Mucosa of descending colon (tissue), 3 donors: ENCODE measurements at regions not wholly inside any gene's neighbourhood (a gene's known extent, or its start where the extent isn't known, plus 50 kb on each side); places are given as distances from the start of the nearest gene placed in this dataset.

Experiments used
- ATAC-seq: fragments of 200-7000 bp; cut with Tn5 transposase; one replicate; pipeline ENCODE4 v1.9.1; 2020; ENCODE audit warnings: mild to moderate bottlenecking, moderate library complexity
- DNase-seq, 3 donors: peaks; one replicate each; pipeline ENCODE4 v3.0.0-alpha.2; 2020
- H3K36me3 ChIP-seq: fragments of 200-600 bp; one replicate; pipeline ENCODE4 v1.8.0; 2021; ENCODE audit warnings: low read depth, mild to moderate bottlenecking
- H3K4me1 ChIP-seq: fragments of 200-600 bp; one replicate; pipeline ENCODE4 v1.8.0; 2021; ENCODE audit warnings: low read depth, mild to moderate bottlenecking
- H3K4me3 ChIP-seq: fragments of 200-600 bp; one replicate; pipeline ENCODE4 v1.8.0; 2021; ENCODE audit warnings: mild to moderate bottlenecking
- H3K9me3 ChIP-seq: fragments of 200-600 bp; one replicate; pipeline ENCODE4 v1.8.0; 2021; ENCODE audit warnings: mild to moderate bottlenecking
- intact Hi-C, 2 donors: fragments of 100-400 bp; cut with DNase I in 1 of 2; cut with micrococcal nuclease in 1 of 2; formaldehyde crosslinking; loops; one replicate each; pipeline versions ENCODE4 v1.11.0 to v1.11.1; 2022; cut with DNase I, micrococcal nuclease
- TF ChIP-seq, protein P1 (sequence below): fragments of 200-600 bp; IDR thresholded peaks from one replicate; pipeline ENCODE4 v1.8.0; 2022; ENCODE audit warnings: antibody characterized with exemption, mild to moderate bottlenecking
- donor health status: DM: no; HTN: no; CAD: no; lungs with moderate emphysema.
- donor health status: DM: no; HTN: no; CAD: no.
- donor health status: DM: no; HTN: yes; CAD: no.

DNA sequence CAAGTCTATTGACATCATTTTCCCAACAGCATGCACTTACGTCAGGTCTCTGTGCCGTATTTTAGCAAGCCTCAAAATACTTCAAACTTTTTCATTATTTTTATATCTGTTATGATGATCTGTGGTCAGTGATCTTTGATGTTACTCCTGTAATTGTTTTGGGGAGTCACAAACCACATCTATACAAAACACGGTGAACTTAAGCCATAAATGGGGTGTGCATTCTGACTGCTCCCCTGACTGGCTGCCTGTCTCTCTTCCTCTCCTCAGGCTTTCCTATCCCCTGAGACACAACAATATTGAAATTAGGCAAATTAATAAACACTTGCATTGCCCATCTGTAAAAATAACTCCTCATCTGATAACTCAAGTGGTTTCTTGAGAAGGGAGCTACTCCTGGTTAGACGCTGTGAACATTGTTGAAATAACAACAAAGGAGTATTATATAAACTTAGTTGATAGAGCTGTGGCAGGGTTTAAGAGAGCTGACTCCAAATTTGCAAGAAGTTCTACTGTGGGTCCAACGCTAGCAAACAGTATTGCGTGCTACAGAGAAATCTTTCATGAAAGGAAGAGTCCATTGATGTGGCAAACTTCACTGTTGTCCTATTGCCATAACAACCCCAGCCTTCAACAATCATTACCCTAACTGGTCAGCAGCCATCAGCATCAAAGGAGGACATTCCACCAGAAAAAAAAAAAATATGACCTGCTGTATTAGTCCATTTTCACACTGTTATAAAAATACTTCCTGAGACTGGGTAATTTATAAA, 105.8 kb upstream of the DSCAM start:
- no peaks in the 10 kb centered on the region for H3K36me3 ChIP-seq
- DNase-seq (no peak), ATAC-seq (no peak)
- H3K9me3 ChIP-seq = no peaks in the 10 kb centered on the region
- intact Hi-C loops = no loop called here
- no peak overlapping the region for H3K4me3 ChIP-seq
- H3K4me1 ChIP-seq = no peaks in the 10 kb centered on the region
- TF ChIP-seq, protein P1, sequence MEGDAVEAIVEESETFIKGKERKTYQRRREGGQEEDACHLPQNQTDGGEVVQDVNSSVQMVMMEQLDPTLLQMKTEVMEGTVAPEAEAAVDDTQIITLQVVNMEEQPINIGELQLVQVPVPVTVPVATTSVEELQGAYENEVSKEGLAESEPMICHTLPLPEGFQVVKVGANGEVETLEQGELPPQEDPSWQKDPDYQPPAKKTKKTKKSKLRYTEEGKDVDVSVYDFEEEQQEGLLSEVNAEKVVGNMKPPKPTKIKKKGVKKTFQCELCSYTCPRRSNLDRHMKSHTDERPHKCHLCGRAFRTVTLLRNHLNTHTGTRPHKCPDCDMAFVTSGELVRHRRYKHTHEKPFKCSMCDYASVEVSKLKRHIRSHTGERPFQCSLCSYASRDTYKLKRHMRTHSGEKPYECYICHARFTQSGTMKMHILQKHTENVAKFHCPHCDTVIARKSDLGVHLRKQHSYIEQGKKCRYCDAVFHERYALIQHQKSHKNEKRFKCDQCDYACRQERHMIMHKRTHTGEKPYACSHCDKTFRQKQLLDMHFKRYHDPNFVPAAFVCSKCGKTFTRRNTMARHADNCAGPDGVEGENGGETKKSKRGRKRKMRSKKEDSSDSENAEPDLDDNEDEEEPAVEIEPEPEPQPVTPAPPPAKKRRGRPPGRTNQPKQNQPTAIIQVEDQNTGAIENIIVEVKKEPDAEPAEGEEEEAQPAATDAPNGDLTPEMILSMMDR = no peak

GRCh38 chr21:40964691-40965090, 117.7 kb upstream of the DSCAM start:
- H3K4me1 ChIP-seq = no peaks in the 10 kb centered on the region
- TF ChIP-seq, protein P1 = no peak
- intact Hi-C loops = no loop called here
- H3K36me3 ChIP-seq = no peaks in the 10 kb centered on the region
- DNase-seq (no peak), ATAC-seq (no peak)
- no peak overlapping the region for H3K4me3 ChIP-seq
- no peaks in the 10 kb centered on the region for H3K9me3 ChIP-seq

DNA sequence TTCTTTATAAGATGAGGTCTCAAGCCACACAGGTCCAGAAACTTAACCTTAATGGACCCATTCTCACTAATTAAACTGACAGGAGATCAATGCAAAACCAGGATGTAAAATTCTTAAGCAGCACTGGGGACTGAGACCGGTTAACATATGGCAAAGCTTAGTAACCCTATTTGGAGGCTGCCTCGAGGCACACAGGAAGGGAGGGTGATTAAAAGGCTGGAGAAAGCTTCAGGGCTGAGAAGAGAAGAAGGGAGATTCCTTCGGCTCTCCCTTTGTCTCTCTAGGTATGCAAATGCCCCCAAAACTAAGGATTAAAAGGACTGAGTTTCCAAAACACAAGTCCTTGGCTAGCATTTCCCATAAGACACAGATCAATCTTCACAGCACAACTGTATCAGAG, 120.8 kb upstream of the DSCAM start:
- DNase-seq (no peak), ATAC-seq (no peak)
- Histone ChIP-seq H3K4me1 (no peaks in the 10 kb centered on the region), H3K9me3 (no peaks in the 10 kb centered on the region), H3K36me3 (no peaks in the 10 kb centered on the region), H3K4me3 (no peak overlapping the region)
- TF ChIP-seq, protein P1 = no peak
- intact Hi-C loops = no loop called here

GRCh38 chr21:40972151-40972550, 125.2 kb upstream of the DSCAM start:
- Histone ChIP-seq H3K36me3 (no peaks in the 10 kb centered on the region), H3K4me1 (no peaks in the 10 kb centered on the region), H3K9me3 (peaks cover 3% of the 10 kb centered on the region), H3K4me3 (no peak overlapping the region)
- TF ChIP-seq, protein P1 = no peak
- DNase-seq = no peak
- intact Hi-C loops = no loop called here
- no peak for ATAC-seq

DNA sequence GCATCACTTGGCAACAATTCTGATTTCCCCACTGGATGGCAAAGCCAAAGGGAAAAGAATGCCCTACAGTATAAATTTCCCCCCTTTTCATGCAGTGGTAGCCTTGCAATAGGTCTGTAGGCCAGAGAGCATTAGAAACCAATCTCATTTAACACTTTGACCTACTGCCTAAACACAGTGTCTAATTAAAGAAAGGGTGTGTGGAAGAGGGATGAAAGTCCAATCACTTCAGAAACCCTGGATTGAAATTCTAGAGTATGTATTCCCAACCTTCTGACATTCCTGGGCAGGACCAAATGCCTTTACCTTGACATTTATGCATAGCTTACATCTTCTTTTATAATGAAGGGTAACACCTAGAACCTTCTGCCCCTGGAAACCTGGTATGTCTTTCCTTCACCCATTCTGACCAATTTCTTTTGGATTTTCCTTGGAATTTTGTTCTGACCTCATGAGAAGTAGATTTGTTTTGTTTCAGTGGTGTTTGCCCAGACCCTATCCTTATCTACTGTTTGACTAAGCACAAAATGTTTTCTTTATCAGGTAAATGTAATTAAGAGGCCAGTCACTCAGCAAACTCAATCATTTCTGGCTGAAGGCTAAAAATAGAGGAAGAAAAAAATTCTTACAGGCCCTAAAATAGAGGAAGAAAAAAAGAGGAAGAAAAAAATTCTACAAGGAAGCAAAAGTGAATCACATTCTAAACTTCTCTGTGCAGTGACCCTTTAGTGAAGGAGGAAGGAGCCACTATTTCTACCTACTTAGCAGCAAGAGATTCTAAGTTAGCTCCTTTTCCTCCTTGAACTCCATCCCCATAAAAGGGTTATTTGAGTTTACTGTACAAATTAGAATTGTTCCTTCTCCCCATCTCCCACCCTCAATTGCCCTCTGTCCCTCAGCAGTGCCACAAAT, 129.5 kb upstream of the DSCAM start:
- H3K9me3 ChIP-seq = peaks cover 12% of the 10 kb centered on the region
- H3K4me1 ChIP-seq = no peaks in the 10 kb centered on the region
- no peak for ATAC-seq
- DNase-seq = no peak
- TF ChIP-seq, protein P1 = no peak
- intact Hi-C loops = no loop called here
- no peak overlapping the region for H3K4me3 ChIP-seq
- H3K36me3 ChIP-seq = no peaks in the 10 kb centered on the region
